NCI-H2081 (cell line): ENCODE measurements at regions not wholly inside any gene's neighbourhood (a gene's known extent, or its start where the extent isn't known, plus 50 kb on each side); places are given as distances from the start of the nearest gene placed in this dataset.

Experiments
- DNase-seq, 2 experiments: peaks; one replicate each; lab custom pipeline; 2025; lab: John Stamatoyannopoulos, UW

DNA sequence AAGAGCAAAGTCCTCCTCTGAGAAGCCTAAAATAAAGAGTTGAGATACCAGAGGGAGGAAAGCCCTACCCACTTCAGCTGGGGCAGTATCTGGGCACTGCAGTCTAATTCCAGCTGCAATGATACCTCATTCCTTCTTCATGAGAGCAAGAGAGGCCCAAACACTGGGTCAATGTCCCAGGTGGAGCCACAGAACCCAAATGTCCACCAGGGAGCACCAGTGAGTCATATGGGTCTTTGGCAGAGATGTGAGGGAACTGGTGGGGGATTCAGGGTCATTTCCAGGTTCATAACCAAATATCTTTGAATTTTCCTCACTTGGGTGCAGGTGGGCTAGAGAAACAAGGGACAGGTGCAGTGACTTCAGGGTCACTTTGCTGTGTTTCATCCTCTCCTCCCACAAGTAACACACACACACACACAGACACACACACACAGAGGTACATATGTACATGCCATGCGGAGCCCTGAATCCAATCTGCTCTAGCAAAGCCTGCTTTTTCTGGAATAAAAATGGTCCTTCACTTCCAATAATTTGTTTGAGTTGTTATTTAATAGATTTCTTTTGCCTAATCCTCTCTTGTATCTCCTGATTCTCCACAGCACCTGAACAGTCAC lies 585.4 kb downstream of the SOX6 start:
- peak; percentile 18 to 24 for DNase-seq

DNA sequence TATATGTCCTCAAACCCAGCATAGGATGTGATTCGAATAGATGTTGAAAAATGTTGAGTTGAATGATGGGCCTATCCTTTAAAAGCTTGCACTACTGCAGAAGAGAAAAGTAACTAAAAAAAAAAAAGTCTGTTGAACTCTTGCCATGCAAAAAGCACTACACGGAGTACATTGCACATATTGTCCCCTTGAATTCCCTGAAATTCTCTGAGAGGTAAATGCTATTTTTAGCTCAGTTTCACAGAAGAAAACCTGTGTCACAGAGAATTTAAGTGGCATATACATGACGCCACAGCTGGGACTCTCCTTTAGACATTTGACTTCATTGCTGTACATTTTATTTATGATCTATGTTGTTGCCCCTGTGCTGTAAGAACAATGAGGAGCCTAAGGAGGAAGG lies 583.8 kb downstream of the SOX6 start:
- no peak for DNase-seq

DNA sequence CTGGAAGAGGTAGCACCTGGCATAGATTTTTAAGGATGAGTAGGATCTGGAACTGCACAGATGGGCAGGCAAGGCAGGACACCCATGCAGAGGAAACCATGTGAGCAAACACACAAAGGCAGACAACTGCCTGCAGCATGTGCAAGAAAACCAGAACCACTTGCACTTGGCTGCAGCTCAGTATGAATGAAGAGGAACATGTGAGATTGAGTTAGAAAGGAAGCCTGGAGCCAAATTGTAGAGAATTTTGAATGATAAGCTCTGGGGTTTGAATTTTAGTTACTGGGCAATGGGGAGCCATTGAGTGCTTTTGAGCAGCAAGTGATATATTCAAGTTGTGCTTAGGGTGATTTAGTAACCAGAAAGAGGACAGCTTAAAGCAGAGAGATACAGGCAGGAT lies 583.4 kb downstream of the SOX6 start:
- no peak for DNase-seq

DNA sequence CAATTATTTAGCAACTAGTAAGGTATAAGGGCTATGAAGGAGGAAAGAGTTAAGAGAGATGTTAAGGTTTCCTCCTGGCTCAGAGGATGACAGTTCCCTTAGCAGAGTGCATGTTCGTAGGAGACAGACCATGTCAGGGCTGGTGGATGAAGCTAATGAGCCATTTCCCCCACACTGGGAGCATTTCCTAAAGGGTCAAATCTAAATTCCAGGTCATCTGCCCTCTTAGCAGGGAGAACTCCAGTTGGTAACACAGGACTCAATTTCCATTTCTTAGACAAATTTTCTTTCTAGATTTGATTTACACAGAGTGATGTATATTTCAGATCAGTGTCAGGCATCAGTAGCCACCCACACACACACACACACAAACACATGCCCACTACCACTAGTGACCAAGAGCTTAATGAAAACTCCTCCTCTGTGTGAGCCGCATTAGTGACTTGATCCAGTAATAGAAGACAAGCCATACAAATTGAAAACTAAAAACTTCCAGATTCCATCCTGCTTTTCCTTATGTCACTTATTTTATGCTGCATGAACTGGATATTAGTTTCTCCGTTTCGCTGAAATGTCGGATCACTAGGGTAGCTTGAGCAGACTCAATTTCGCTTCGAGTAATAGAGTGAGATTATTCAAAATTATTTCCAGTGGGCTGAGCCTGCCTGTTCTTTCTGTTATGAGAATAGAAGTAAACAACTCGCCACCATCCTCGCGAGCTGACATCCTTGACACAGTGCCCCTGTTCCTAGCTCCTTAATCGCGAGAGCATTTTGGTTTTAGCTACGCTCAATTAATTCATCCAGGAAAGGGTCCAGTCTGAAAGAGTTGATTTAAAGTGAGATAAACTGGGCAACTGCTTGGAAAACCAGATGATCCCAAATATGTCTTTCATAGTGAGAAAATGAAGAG lies 582.6 kb downstream of the SOX6 start:
- DNase-seq = no peak

DNA sequence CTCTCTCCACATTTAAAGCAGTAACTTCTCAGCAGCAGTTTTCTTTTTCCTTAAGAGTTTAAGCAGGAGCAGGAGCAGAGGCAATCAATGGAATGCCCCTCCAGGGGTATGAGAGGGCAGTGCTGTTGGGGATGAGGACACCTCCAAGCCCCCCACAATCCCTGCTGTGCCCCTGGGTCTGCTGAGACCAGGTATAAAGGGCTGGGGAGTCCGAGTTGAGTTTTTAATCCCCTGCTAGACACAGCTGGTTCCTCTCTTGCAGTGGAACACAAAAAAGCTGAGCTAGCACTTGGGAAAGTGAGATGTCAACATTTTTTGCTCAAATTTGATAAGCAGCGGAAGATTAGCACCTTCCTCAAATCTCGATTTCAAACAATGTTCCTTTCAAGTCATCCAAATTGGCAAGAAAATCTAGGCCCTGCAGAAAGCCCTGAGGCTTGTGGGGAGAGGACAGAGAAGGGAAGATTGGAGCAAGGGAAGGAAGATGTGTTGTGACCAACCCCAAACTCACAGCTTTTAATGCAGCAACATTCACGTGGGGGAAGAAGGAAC lies 581.9 kb downstream of the SOX6 start:
- DNase-seq = no peak

DNA sequence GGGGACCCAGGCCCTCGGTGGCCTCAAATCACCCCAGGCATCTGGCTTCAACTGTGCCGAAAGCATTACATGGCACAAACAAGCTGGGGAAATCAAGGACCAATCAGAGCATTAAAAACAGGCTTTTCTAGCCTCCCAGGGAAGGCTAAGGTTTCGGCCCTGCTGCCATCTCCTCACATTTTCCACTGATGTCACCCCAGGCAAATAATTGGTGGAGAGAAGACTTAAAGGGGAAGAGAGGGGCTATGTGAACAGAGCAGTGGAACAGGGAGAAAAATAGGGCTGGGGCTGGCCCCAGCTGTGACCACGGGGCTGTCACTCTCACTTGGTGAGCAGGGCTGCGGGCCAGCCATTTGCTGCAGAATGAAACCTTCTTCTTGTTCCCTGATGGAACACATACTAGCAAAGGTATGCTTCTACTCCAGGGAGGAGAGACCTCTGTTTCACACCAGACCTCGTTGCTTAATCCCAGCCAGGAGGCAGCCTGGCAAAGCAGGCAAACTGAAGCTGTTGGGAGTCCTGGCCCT lies 581.3 kb downstream of the SOX6 start:
- no peak for DNase-seq

DNA sequence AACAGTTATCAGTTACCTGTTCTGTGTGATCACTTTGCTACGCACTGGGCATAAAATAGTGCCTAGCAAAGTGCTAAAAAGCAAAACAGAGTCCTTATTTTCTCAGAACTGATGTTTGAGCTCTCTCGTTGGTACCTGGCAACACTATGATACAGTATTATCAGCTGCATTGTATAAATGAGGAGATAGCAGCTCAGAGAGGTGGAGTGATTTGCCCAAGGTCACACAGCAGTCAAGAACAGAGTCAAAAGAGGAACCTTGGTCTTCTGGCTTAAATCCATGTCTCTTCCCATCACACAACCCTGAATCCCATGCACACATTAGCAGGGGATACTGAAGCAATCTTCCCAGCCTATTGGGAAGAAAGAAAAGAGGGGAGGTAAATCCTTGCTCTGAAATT lies 580.5 kb downstream of the SOX6 start:
- DNase-seq = no peak

DNA sequence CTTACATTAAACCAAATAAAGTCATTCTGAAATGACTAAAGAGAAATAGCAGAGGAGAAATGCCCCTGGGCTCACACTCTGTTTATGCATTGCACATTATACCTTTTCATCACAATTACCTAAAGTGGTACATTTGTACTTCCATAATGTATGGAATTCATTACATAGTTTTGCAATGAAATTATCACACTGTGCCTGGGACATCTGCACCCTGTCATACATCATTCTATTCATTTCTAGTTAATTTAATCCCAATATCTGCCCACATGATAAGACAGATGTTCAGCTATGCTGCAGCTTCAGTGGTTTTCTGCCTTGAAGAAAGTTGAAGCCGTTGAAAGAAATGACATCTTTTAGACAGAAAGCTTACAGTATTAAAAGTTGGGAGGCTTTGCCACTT lies 580.0 kb downstream of the SOX6 start:
- DNase-seq = no peak

DNA sequence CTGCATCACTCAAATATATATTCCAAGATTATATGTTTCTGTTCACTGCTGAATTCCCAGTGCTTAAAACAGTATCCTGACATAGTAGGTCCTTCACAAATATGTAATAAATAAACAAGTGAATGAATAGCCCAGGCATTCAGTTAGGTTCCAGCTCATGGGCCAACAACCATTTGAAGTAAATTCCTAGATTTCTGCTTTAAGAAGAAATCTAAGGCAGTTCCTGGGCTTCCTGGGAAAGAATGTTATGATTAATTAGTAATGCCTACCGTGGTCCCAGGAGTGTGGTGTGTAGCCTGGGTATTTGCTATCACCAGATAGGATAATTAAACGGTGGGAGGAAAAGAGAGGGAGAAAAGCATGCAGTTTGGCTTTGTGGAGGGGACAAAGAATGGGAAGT lies 576.8 kb downstream of the SOX6 start:
- no peak for DNase-seq

DNA sequence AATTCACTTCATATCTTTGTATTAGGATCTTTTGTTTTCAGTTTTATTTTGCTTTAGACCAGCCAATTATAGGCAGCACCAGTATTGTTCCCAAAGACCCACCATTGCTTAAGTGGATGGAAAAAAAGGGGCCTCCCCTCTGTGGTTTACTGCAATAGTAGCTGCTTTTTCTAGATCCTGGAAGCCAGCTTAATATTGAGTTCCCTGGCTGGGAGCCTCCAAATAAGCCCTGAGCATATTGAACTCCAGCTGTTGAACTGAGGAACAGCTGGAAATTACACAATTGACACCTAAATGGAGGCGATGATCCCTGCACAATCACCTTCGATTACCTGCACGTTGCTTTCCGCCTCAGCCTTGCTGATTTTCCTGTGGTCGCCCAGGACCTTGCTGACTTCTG lies 576.0 kb downstream of the SOX6 start:
- no peak for DNase-seq

DNA sequence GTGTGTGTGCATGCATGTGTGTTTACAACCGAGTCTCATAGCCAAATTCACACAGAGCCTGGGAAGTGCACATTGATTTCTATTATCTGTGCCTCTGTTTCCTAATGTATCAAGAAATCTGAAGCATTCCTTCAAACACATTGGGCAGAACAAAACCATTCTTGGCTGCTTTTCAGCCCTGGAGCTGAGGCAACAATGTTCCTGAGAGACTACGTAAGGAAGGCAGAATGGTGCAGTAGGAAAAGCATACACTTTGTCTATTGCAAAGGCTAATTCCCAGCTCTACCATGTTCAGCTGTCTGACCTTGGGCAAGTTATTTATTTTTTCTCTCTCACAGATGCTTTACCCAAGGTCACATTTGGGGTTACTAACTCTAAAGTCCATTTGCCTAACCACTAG lies 575.5 kb downstream of the SOX6 start:
- no peak for DNase-seq

DNA sequence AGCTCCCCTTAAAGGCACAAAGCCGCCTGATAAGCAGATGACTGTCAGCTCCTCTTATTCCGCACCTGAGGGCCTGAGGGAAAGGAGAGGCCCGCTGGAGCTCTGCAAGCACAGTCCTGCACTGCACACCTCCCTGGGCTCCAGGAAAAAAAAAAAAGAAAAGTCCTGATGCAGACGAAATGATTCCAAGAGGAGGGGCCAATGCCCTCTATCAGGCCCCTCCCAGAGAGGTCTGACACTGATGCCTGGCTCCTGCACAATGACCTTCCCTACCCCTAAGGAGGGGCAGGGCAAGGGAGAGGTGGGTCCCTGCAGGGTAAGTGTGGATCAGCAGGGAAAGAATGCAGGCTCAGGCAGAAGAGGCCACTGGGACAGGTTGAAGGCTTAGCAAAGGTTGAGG lies 572.7 kb downstream of the SOX6 start:
- no peak for DNase-seq

DNA sequence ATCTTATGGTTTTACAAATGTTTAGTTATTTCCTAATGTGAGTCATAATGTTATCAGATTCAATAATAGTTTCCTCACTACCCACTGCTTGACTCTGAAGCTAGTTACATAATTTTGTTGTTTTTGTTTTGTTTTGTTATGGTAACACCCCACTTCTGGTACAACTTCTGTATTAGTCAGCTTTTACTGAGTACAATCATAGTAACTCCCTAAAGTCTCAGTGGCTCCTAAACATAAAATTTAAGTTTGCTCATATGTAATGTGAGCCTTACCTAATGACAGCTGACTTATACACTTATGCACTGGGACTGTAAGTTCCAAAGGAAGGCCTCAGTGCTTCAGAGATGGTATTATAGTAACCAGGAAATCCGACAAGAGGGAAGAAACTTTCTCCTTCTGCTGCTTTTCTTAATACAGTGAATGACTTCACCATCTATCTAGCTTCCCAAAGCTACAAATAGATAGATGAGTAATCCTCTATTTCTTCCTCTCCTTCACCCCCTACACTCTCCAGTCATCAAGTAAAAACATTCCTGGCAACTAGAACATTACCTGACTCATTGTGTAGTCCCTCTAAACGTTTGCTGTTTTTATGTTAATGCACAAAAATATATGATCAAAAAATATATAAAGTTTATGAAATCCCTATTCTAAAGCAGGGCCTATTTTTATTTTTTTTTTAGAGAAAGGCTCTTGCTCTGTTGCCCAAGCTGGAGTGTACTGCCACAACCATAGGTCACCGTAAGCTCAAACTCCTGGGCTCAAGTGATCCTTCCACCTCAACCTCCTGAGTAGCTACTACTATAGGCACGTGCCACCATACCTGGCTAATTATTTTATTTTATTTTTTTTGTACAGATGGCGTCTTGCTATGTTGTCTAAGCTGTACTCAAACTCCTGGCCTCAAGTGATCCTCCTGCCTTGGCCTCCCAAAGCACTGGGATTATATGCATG lies 563.0 kb downstream of the SOX6 start:
- DNase-seq = no peak

DNA sequence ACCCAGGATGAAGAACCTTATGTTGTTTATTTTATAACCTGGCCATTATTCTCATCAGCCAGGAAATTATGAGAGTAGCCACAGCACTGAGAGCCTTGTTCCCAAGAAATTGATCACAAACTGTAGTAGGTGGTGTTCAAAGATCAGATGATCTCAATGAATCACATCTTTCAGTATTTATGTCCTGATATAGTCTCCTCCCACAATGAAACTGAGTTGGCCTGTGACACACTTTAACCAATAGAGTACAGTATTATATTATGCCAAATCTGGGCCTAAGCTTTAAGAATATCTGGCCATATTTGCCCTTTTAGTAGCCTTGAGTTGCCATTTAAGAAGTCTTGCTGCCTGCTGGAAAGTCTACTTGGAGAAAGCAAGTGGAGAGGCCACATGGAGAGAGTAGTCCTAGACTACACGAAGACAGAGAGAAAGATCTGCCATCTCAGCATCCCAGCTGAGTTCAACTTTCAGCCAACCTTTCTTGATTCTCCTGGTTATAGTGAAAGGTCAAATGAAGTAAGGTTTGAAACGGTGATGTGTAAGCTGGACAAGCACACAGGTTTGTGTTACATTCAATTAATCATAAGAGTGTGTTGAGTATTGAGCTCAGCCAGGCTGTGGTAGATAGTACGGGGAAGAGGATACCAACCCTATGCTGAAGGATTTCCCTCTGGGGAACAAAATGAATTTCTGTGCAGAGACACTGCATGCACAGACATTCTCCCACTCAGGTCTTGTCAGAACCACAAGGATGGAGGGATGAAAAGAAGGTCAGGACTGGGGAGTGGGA lies 561.8 kb downstream of the SOX6 start:
- no peak for DNase-seq

DNA sequence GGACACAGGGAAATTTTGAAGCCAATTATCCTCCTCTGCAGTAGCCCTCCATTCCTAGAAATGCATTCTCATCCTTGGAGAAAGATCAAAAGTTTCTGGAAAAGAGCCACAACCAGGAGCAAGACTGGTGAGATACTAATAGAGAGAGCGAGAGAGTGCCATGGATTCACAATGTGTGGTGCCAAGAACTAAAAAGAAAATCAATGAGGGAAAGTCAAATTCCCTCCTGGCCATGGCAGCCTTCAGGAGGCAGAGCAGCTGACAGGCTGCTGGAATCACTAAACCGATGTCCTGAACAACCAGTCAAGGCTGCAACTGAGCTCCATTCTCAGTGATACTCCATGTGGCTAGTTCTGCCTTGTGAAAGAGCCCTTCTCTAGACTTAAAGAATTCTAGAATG lies 561.0 kb downstream of the SOX6 start:
- no peak for DNase-seq

DNA sequence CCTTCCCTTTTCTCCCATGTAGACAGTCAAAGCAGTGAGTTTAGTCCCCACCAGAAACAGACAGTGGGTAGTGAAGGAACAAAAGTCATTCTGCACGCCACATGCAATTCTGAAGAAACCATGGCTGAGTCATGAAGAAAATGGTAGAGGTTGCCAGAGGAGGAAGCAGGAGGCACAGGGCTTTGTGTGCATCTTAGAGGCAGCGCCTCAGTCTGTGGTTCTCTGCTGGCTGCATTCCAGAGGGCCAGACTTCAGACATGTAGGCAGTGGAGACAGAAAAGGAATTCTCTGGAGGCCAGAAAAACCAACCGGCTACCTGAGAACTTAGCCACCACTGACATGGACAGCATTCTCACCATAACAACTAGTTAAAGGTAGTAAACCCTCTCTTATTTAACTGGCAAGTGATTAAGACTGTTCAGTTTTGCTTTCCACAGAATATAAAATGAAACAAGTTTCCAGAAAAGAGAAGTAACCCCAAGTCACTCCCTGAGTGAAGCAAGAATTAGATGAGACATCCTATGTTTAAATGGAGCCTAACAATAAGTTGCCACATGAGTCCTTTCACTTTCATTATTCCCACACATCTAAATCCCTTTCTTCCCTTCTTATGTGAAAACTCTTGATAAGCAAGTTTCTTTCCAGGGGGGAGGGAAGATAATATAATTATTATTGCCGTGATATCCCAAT lies 556.1 kb downstream of the SOX6 start:
- no peak for DNase-seq

DNA sequence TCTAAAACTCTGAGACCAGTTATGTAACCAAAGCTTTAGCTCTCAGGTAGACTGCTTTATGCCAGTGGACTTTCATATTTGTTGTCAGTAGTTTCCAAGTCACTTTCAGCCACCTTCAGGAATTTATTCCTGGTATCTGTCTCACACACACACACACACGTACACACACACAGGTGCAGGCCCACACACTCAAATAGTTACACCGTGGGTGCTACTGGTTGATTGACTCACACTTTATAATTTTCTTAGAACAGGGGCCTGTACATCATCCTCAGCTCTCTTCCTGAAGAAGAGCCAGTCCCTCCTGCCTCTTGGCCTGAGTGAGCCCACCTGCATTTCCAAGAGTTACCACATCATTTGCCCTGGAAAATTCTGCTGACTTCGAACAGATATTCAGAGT lies 555.2 kb downstream of the SOX6 start:
- DNase-seq = no peak

DNA sequence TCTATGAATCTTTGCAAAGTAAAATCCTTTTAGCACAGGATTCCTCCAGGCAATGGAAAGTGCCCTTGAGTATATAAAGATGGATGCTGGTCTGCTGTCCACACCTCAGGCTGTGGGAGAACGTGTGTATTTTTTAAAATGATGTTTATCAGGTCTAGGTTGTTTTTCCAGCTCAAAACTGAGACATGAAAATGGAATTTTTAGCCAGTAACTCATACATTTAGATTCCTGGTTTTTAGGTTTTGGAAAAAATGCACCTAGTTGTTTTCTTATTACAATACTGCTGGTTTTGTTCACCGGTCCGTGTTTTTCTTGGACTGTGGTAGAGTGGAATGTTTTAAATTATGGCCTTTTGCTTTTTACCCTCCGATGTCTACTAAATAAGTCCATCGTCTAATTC lies 554.7 kb downstream of the SOX6 start:
- no peak for DNase-seq

DNA sequence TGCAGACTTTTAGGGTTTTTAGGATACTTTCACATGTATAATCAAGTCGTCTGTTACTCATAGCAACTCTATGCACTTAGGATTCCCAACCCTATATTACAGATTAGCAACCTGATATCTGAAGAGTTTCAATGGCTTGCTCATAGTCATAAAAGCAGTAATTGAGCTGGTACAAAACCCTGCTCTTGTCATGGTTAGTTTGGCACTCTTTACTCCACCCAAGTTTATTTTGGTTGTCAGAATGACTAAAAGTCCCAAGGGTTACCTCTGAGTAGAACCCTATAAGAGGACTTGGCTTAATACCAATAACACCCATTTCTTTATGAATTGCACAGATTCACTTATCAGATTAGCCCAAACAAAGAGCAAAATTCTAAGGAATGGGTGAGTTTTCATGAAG lies 550.6 kb downstream of the SOX6 start:
- no peak for DNase-seq

DNA sequence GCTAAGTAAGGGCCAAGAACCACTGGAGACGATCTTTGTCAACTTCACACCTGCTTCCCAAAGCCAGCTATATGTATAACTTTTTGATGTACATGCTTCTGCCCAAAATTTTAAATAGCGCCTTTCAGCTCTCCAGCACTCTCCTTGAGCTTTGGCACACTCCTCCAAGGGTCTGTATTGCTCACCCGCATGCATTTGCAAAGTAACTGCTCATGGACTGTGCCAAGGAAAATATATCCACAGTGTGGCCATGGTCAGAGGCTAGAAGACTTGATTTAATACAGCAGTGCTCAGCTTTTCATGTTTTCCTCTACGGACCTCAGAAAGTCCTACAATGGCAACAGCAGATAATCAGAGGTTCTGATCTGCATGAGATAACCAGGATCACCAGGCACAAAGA lies 550.1 kb downstream of the SOX6 start:
- DNase-seq = no peak

DNA sequence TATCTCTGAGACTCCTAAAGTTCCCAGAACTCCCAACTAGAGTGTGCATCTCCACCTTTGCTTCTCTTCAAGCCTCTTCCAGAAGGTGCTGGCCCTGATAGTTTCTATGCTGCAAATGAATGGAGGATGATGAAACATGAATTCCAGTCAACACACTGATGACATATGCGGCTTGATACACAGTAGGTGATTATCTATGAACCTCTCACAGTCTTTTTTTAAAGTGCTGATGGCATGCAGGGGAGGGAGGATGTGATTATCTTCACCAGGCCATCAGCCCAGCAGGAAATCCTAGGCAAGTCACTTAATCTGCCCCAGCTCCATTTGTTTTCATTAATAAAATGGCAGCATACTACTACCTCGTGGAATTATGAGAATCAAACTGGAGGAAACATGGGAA lies 548.5 kb downstream of the SOX6 start:
- DNase-seq = no peak
